K562 (cell line): ENCODE measurements at regions not wholly inside any gene's neighbourhood (a gene's known extent, or its start where the extent isn't known, plus 50 kb on each side); places are given as distances from the start of the nearest gene placed in this dataset.

Source experiments
- ATAC-seq: fragments of 200-7000 bp; cut with Tn5 transposase; 3 replicates; pipeline ENCODE4 v1.9.1; 2020; ENCODE audit warnings: moderate library complexity
- BruUV-seq: library from RNA; stranded (reverse); fragments of 400-500 nt; replicated peaks from 2 replicates; lab custom pipeline; 2021; lab: Mats Ljungman, UMichigan
- CTCF ChIA-PET: fragments of 300-600 bp; formaldehyde crosslinking; extraction: SDS; loops from one replicate; lab custom pipeline; 2021; ENCODE audit warnings: low intra/inter-chr PET ratio; lab: Yijun Ruan, JAX
- POLR2A ChIA-PET: fragments of 300-600, 350-650 bp; sonication (Branson Sonifier 250); formaldehyde crosslinking; extraction: SDS; loops from one replicate; lab custom pipeline; 2021; ENCODE audit warnings: antibody characterized with exemption, inconsistent platforms; lab: Yijun Ruan, JAX
- DNase-seq, 4 experiments: peaks; one replicate each; pipeline versions ENCODE4 v3.0.0 to v3.0.0-alpha.2; 2011 to 2018; ENCODE audit warnings: low spot score in 3 of 4, mixed read lengths in 3 of 4; ENCODE audit errors: extremely low read depth in 1 of 4
- FAIRE-seq: peaks from 2 replicates; lab custom pipeline; 2011; peaks lifted over from hg19 to GRCh38; lab: Jason Lieb, UNC
- H2AFZ ChIP-seq: 2 replicates; pipeline ENCODE4 v1.6.0; 2011; ENCODE audit warnings: low read depth, low read length, control low read depth, inconsistent platforms
- H3K27ac ChIP-seq: fragments of 200-600 bp; 3 replicates; pipeline ENCODE4 v1.8.0; 2011; ENCODE audit warnings: low read depth, mild to moderate bottlenecking, control low read depth, inconsistent platforms, low read length, moderate library complexity, mixed read lengths; ENCODE audit errors: extremely low read depth
- H3K27me3 ChIP-seq, 2 experiments: fragments of 300-600 bp in 1 of 2; 2 replicates in 1 of 2; 3 replicates in 1 of 2; pipeline versions ENCODE4 v1.6.0 to v1.8.0; 2011; ENCODE audit warnings: inconsistent platforms in 2 of 2, low read length in 2 of 2, mild to moderate bottlenecking in 1 of 2, mixed read lengths in 1 of 2, moderate library complexity in 1 of 2; ENCODE audit not compliant: control insufficient read depth in 2 of 2, insufficient read depth in 2 of 2
- H3K36me3 ChIP-seq: fragments of 300-600 bp; 3 replicates; pipeline ENCODE4 v1.8.0; 2011; ENCODE audit warnings: mild to moderate bottlenecking, low read length, inconsistent platforms; ENCODE audit not compliant: control insufficient read depth, insufficient read depth
- H3K4me1 ChIP-seq, 2 experiments: fragments of 200-600 bp in 1 of 2; replicated peaks in 1 of 2; 2 replicates in 1 of 2; 3 replicates in 1 of 2; pipeline versions ENCODE4 v1.5.1 to v1.8.0; 2011; ENCODE audit warnings: inconsistent platforms in 2 of 2, low read length in 2 of 2, mild to moderate bottlenecking in 1 of 2, mixed read lengths in 1 of 2, moderate library complexity in 1 of 2; ENCODE audit not compliant: control insufficient read depth in 2 of 2, insufficient read depth in 2 of 2
- H3K4me2 ChIP-seq: 2 replicates; pipeline ENCODE4 v1.6.1; 2011; ENCODE audit warnings: low read length, control low read depth, inconsistent platforms, mixed read lengths; ENCODE audit not compliant: insufficient read depth
- H3K4me3 ChIP-seq: fragments of 200-600 bp; sonication (generic), shearing (Covaris generic); 2 replicates; pipeline ENCODE4 v1.5.1; 2016; ENCODE audit warnings: control low read depth, inconsistent platforms
- H3K79me2 ChIP-seq: fragments of 200-600 bp; 3 replicates; pipeline ENCODE4 v1.8.0; 2011; ENCODE audit warnings: low read length, inconsistent platforms; ENCODE audit not compliant: control insufficient read depth, insufficient read depth
- H3K9ac ChIP-seq, 2 experiments: 2 replicates each; pipeline versions ENCODE4 v1.6.0 to v1.6.1; 2011; ENCODE audit warnings: low read depth in 2 of 2, low read length in 2 of 2, control low read depth in 1 of 2, inconsistent platforms in 1 of 2, mild to moderate bottlenecking in 1 of 2, mixed read lengths in 1 of 2; ENCODE audit not compliant: insufficient read depth in 1 of 2
- H3K9me1 ChIP-seq: one replicate; pipeline ENCODE4 v1.6.0; 2011; ENCODE audit warnings: inconsistent platforms, mild to moderate bottlenecking, low read length, moderate library complexity; ENCODE audit not compliant: control insufficient read depth, insufficient read depth
- H3K9me3 ChIP-seq: replicated peaks from 2 replicates; pipeline ENCODE4 v1.5.1; 2011; ENCODE audit warnings: low read depth, low read length, inconsistent platforms; ENCODE audit not compliant: control insufficient read depth, insufficient read depth
- H4K20me1 ChIP-seq: replicated peaks from 2 replicates; pipeline ENCODE4 v1.6.1; 2011; ENCODE audit warnings: low read length, inconsistent platforms, mixed read lengths; ENCODE audit not compliant: control insufficient read depth, insufficient read depth
- COPS2 ChIP-seq: fragments of 450-650 bp; conservative IDR thresholded peaks from 2 replicates; pipeline ENCODE4 v1.6.1; 2016; ENCODE audit warnings: mild to moderate bottlenecking, moderate library complexity
- EP400 ChIP-seq: fragments of 450-650 bp; IDR thresholded peaks from 2 replicates; pipeline ENCODE4 v1.6.1; 2017; ENCODE audit warnings: antibody characterized with exemption, mild to moderate bottlenecking, moderate library complexity
- HNRNPH1 ChIP-seq: fragments of 200-400 bp; formaldehyde crosslinking; optimal IDR thresholded peaks from 2 replicates; pipeline ENCODE3; 2017; ENCODE audit warnings: low read depth, mild to moderate bottlenecking, low read length, moderate library complexity
- KHSRP ChIP-seq: fragments of 450-650 bp; IDR thresholded peaks from 2 replicates; pipeline ENCODE4 v1.6.1; 2017
- NCOR1 ChIP-seq: fragments of 450-650 bp; IDR thresholded peaks from 2 replicates; pipeline ENCODE4 v1.6.1; 2016; ENCODE audit warnings: mild to moderate bottlenecking, moderate library complexity
- POLR2B ChIP-seq: fragments of 450-650 bp; IDR thresholded peaks from 2 replicates; pipeline ENCODE4 v1.6.1; 2018; ENCODE audit warnings: low read depth; ENCODE audit not compliant: partially characterized antibody
- RBM17 ChIP-seq: fragments of 200-400 bp; formaldehyde crosslinking; IDR thresholded peaks from 2 replicates; pipeline ENCODE4 v1.6.1; 2017; ENCODE audit warnings: low read depth, mild to moderate bottlenecking, low read length, borderline replicate concordance
- SIRT6 ChIP-seq: IDR thresholded peaks from one replicate; pipeline ENCODE4 v1.6.1; 2012; ENCODE audit warnings: low read depth, mild to moderate bottlenecking, control low read depth, inconsistent platforms, low read length, moderate library complexity
- SMARCA4 ChIP-seq: fragments of 450-650 bp; IDR thresholded peaks from 2 replicates; pipeline ENCODE4 v1.6.1; 2016
- TCF3 ChIP-seq: sonication (generic); formaldehyde crosslinking; IDR thresholded peaks from 2 replicates; pipeline ENCODE4 v1.4.0; 2020; ENCODE audit warnings: mild to moderate bottlenecking, missing genetic modification reagents
- THRA ChIP-seq: fragments of 450-650 bp; IDR thresholded peaks from 2 replicates; pipeline ENCODE4 v1.6.1; 2017; ENCODE audit warnings: mild to moderate bottlenecking, moderate library complexity
- TRIM24 ChIP-seq, 2 experiments: fragments of 450-650 bp; IDR thresholded peaks; 2 replicates each; pipeline ENCODE4 v1.6.1; 2016
- XRCC5 ChIP-seq: fragments of 200-400 bp; formaldehyde crosslinking; IDR thresholded peaks from 2 replicates; pipeline ENCODE4 v1.6.1; 2017; ENCODE audit warnings: low read depth, mild to moderate bottlenecking, low read length
- ZBTB7A ChIP-seq: IDR thresholded peaks from 2 replicates; pipeline ENCODE4 v1.6.1; 2011; ENCODE audit warnings: low read depth, mild to moderate bottlenecking, low read length, moderate library complexity, borderline replicate concordance; ENCODE audit not compliant: control insufficient read depth
- ZNF232 ChIP-seq: sonication (generic); formaldehyde crosslinking; IDR thresholded peaks from 2 replicates; pipeline ENCODE4 v1.8.0; 2022; ENCODE audit warnings: mild to moderate bottlenecking, missing genetic modification reagents
- ZNF408 ChIP-seq: fragments of 250-450 bp; sonication (Bioruptor Pico); IDR thresholded peaks from 2 replicates; pipeline ENCODE4 v1.4.0; 2020; ENCODE audit warnings: low read depth, mild to moderate bottlenecking, moderate library complexity
- WGBS: fragments of 100-300 bp; shearing (Covaris generic); methylation state at CpG from one replicate; pipeline ENCODE4 v1.1.6; 2016; ENCODE audit warnings: low coverage, mixed read lengths; ENCODE audit not compliant: insufficient coverage; ENCODE audit errors: missing lambda C conversion rate; 5-methylcytosine and 5-hydroxymethylcytosine counted together
- in situ Hi-C: fragments of 300-500 bp; cut with MboI; formaldehyde crosslinking; loops from 4 replicates; pipeline ENCODE4 v1.15.0; 2018; ENCODE audit warnings: inconsistent platforms, mixed read lengths
- intact Hi-C: fragments of 100-400 bp; cut with micrococcal nuclease; formaldehyde crosslinking; loops from 2 replicates; pipeline ENCODE4 v1.14.2; 2022

- FAIRE-seq (no peak), DNase-seq (no peak), ATAC-seq (no peak)
- Histone ChIP-seq H3K9ac (no peak overlapping the region), H3K27me3 (no peaks in the 10 kb centered on the region), H3K4me3 (no peak overlapping the region), H3K4me1 (no peaks in the 10 kb centered on the region), H3K9me3 (no peaks in the 10 kb centered on the region), H3K27ac (no peak overlapping the region), H3K79me2 (no peaks in the 10 kb centered on the region), H3K36me3 (no peaks in the 10 kb centered on the region), H3K4me2 (no peak overlapping the region), H2AFZ (no peak overlapping the region), H3K9me1 (no peaks in the 10 kb centered on the region), H4K20me1 (no peaks in the 10 kb centered on the region)
- in situ Hi-C loops, result no loop called here
- WGBS, result 0% methylated on average over 1 of the region's 3 CpGs
- intact Hi-C loops, result no loop called here
- BruUV-seq, result no TSS peak
- POLR2A ChIA-PET, result no interaction called here
- CTCF ChIA-PET, result no interaction called here
- TF ChIP-seq TCF3 (CRISPR knock-in tag) (no peak), RBM17 (no peak), SIRT6 (no peak), KHSRP (no peak), POLR2B (no peak), NCOR1 (no peak), COPS2 (no peak), XRCC5 (no peak), SMARCA4 (no peak), EP400 (no peak), ZNF408 (CRISPR knock-in tag) (no peak), THRA (no peak), HNRNPH1 (no peak), TRIM24 (IDR thresholded peaks at IDR 0.05) (no peak), ZBTB7A (no peak), ZNF232 (CRISPR knock-in tag) (no peak)
Measured at GRCh38 chr2:234666911-234667310, 170.0 kb upstream of the ARL4C start.
